GM23338 (cell line): ENCODE measurements at regions not wholly inside any gene's neighbourhood (a gene's known extent, or its start where the extent isn't known, plus 50 kb on each side); places are given as distances from the start of the nearest gene placed in this dataset.

ENCODE experiments used
- ATAC-seq: fragments of 200-7000 bp; cut with Tn5 transposase; 3 replicates; pipeline ENCODE4 v1.9.1; 2020
- DNase-seq: peaks from one replicate; pipeline ENCODE4 v3.0.0-alpha.2; 2015; ENCODE audit warnings: low spot score
- H2AFZ ChIP-seq: fragments of 200-600 bp; sonication (generic); 2 replicates; pipeline ENCODE4 v1.8.0; 2016; ENCODE audit warnings: antibody characterized with exemption, mild to moderate bottlenecking, moderate library complexity
- H3F3A ChIP-seq: fragments of 200-600 bp; sonication (generic); replicated peaks from 2 replicates; pipeline ENCODE4 v1.8.0; 2017; ENCODE audit warnings: antibody characterized with exemption, mixed run types, low read depth
- H3K27ac ChIP-seq: fragments of 200-600 bp; sonication (generic); 2 replicates; pipeline ENCODE4 v1.6.1; 2016; ENCODE audit warnings: low read depth
- H3K27me3 ChIP-seq: fragments of 200-600 bp; sonication (generic); 2 replicates; pipeline ENCODE4 v1.8.0; 2016; ENCODE audit warnings: mild to moderate bottlenecking, mixed run types, moderate library complexity; ENCODE audit not compliant: insufficient read depth
- H3K36me3 ChIP-seq: fragments of 200-600 bp; sonication (generic); 2 replicates; pipeline ENCODE4 v1.8.0; 2016; ENCODE audit warnings: mild to moderate bottlenecking; ENCODE audit not compliant: insufficient read depth
- H3K4me1 ChIP-seq: fragments of 200-600 bp; sonication (generic); 2 replicates; pipeline ENCODE4 v1.8.0; 2016; ENCODE audit warnings: mild to moderate bottlenecking, moderate library complexity; ENCODE audit not compliant: insufficient read depth
- H3K4me2 ChIP-seq: fragments of 200-600 bp; sonication (generic); 2 replicates; pipeline ENCODE4 v1.7.1; 2017; ENCODE audit warnings: mixed run types
- H3K4me3 ChIP-seq: fragments of 200-600 bp; sonication (generic); 2 replicates; pipeline ENCODE4 v1.6.1; 2016; ENCODE audit warnings: mixed run types
- H3K79me2 ChIP-seq: fragments of 200-600 bp; sonication (generic); replicated peaks from 2 replicates; pipeline ENCODE4 v1.8.0; 2017; ENCODE audit warnings: mild to moderate bottlenecking; ENCODE audit not compliant: insufficient read depth
- H3K9me2 ChIP-seq: fragments of 200-600 bp; sonication (generic); 2 replicates; pipeline ENCODE4 v1.8.0; 2017; ENCODE audit not compliant: insufficient read depth
- H4K20me1 ChIP-seq: fragments of 200-600 bp; sonication (generic); replicated peaks from 2 replicates; pipeline ENCODE4 v1.8.0; 2017; ENCODE audit warnings: mild to moderate bottlenecking; ENCODE audit not compliant: insufficient read depth
- H3K27ac Mint-ChIP-seq: 2 replicates; pipeline ENCODE4 v1.8.0; 2020; ENCODE audit warnings: inconsistent platforms, mild to moderate bottlenecking, moderate library complexity, mixed read lengths
- H3K27me3 Mint-ChIP-seq: 3 replicates; pipeline ENCODE4 v1.8.0; 2022; ENCODE audit warnings: low read depth, mild to moderate bottlenecking, moderate library complexity, mixed read lengths, inconsistent platforms; ENCODE audit not compliant: insufficient read depth, poor library complexity
- H3K36me3 Mint-ChIP-seq: 3 replicates; pipeline ENCODE4 v1.8.0; 2021; ENCODE audit warnings: low read depth, mild to moderate bottlenecking, inconsistent platforms, moderate library complexity, mixed read lengths
- H3K4me1 Mint-ChIP-seq: 3 replicates; pipeline ENCODE4 v1.8.0; 2020; ENCODE audit warnings: mild to moderate bottlenecking, inconsistent platforms, mixed read lengths
- H3K4me3 Mint-ChIP-seq: 3 replicates; pipeline ENCODE4 v1.8.0; 2021; ENCODE audit warnings: moderate library complexity, mild to moderate bottlenecking, inconsistent platforms, mixed read lengths
- H3K9me3 Mint-ChIP-seq: 3 replicates; pipeline ENCODE4 v1.8.0; 2020; ENCODE audit warnings: moderate library complexity, mild to moderate bottlenecking, inconsistent platforms, mixed read lengths
- CREB1 ChIP-seq: fragments of 250-450 bp; sonication (Bioruptor Pico); IDR thresholded peaks from 2 replicates; pipeline ENCODE4 v1.5.0; 2020; ENCODE audit warnings: low read depth, mild to moderate bottlenecking, moderate library complexity
- EZH2 ChIP-seq: fragments of 200-600 bp; sonication (generic); IDR thresholded peaks from one replicate; pipeline ENCODE4 v1.8.0; 2017; ENCODE audit warnings: antibody characterized with exemption, mild to moderate bottlenecking, low read depth; ENCODE audit not compliant: unreplicated experiment
- EZH2phosphoT487 ChIP-seq: fragments of 200-600 bp; sonication (generic); IDR thresholded peaks from one replicate; pipeline ENCODE4 v1.8.1; 2018; ENCODE audit warnings: antibody characterized with exemption; ENCODE audit not compliant: unreplicated experiment
- JUNB ChIP-seq: IDR thresholded peaks from one replicate; pipeline ENCODE4 v1.6.1; 2016; ENCODE audit warnings: antibody characterized with exemption; ENCODE audit not compliant: unreplicated experiment
- NANOG ChIP-seq: IDR thresholded peaks from 2 replicates; pipeline ENCODE4 v1.6.1; 2016; ENCODE audit warnings: antibody characterized with exemption, borderline replicate concordance
- POLR2AphosphoS5 ChIP-seq: IDR thresholded peaks from 2 replicates; pipeline ENCODE4 v1.6.1; 2016; ENCODE audit warnings: antibody characterized with exemption, low read depth
- STAT1 ChIP-seq: IDR thresholded peaks from one replicate; pipeline ENCODE4 v1.6.1; 2016; ENCODE audit warnings: antibody characterized with exemption; ENCODE audit not compliant: unreplicated experiment
- ZNF114 ChIP-seq: fragments of 250-450 bp; sonication (Bioruptor Pico); IDR thresholded peaks from 2 replicates; pipeline ENCODE4 v1.5.0; 2020; ENCODE audit warnings: mild to moderate bottlenecking, moderate library complexity
- ZNF331 ChIP-seq: fragments of 250-450 bp; sonication (Bioruptor Pico); IDR thresholded peaks from 2 replicates; pipeline ENCODE4 v1.5.0; 2020; ENCODE audit warnings: low read depth, mild to moderate bottlenecking, moderate library complexity
- TF ChIP-seq, protein P1 (sequence below): IDR thresholded peaks from one replicate; pipeline ENCODE4 v1.6.1; 2018; ENCODE audit warnings: antibody characterized with exemption; ENCODE audit not compliant: unreplicated experiment
- TF ChIP-seq, protein P2 (sequence below): fragments of 250-450 bp; sonication (Bioruptor Pico); IDR thresholded peaks from 2 replicates; pipeline ENCODE4 v1.5.0; 2020; ENCODE audit warnings: mild to moderate bottlenecking, moderate library complexity
- TF ChIP-seq, protein P3 (sequence below), 2 experiments: fragments of 200-600 bp in 1 of 2; sonication (generic) in 1 of 2; conservative IDR thresholded peaks; 2 replicates each; pipeline versions ENCODE4 v1.5.1 to v1.6.1; 2016 to 2017; ENCODE audit warnings: antibody characterized with exemption in 2 of 2, low read depth in 2 of 2, mild to moderate bottlenecking in 2 of 2, moderate library complexity in 1 of 2
- TF ChIP-seq, protein P4 (sequence below): IDR thresholded peaks from 2 replicates; pipeline ENCODE4 v1.6.1; 2016; ENCODE audit warnings: antibody characterized with exemption

GRCh38 chr5:97559827-97560598 lies 377.0 kb upstream of the RIOK2 start:
- no peak overlapping the region for H3K27ac ChIP-seq
- H3K79me2 ChIP-seq = no peaks in the 10 kb centered on the region
- no peak overlapping the region for H3K4me3 ChIP-seq
- no peaks in the 10 kb centered on the region for H3K27me3 ChIP-seq
- H3K4me1 Mint-ChIP-seq = no peaks in the 10 kb centered on the region
- H4K20me1 ChIP-seq = no peaks in the 10 kb centered on the region
- no peak for ATAC-seq
- no peak overlapping the region for H3K4me2 ChIP-seq
- DNase-seq = no peak
- peaks cover 6% of the 10 kb centered on the region; the same call in 2 of the 3 replicates for H3K9me3 Mint-ChIP-seq
- no peaks in the 10 kb centered on the region for H3F3A ChIP-seq
- H3K36me3 ChIP-seq = no peaks in the 10 kb centered on the region
- H2AFZ ChIP-seq = no peak overlapping the region
- no peak overlapping the region for H3K27ac Mint-ChIP-seq
- H3K27me3 Mint-ChIP-seq = peaks cover 2% of the 10 kb centered on the region
- H3K36me3 Mint-ChIP-seq = no peaks in the 10 kb centered on the region
- TF ChIP-seq POLR2AphosphoS5 (no peak), ZNF114 (no peak), ZNF331 (CRISPR knock-in tag) (no peak), STAT1 (no peak), EZH2phosphoT487 (no peak), NANOG (no peak), CREB1 (CRISPR knock-in tag) (no peak), JUNB (no peak), EZH2 (no peak)
- TF ChIP-seq, protein P1, sequence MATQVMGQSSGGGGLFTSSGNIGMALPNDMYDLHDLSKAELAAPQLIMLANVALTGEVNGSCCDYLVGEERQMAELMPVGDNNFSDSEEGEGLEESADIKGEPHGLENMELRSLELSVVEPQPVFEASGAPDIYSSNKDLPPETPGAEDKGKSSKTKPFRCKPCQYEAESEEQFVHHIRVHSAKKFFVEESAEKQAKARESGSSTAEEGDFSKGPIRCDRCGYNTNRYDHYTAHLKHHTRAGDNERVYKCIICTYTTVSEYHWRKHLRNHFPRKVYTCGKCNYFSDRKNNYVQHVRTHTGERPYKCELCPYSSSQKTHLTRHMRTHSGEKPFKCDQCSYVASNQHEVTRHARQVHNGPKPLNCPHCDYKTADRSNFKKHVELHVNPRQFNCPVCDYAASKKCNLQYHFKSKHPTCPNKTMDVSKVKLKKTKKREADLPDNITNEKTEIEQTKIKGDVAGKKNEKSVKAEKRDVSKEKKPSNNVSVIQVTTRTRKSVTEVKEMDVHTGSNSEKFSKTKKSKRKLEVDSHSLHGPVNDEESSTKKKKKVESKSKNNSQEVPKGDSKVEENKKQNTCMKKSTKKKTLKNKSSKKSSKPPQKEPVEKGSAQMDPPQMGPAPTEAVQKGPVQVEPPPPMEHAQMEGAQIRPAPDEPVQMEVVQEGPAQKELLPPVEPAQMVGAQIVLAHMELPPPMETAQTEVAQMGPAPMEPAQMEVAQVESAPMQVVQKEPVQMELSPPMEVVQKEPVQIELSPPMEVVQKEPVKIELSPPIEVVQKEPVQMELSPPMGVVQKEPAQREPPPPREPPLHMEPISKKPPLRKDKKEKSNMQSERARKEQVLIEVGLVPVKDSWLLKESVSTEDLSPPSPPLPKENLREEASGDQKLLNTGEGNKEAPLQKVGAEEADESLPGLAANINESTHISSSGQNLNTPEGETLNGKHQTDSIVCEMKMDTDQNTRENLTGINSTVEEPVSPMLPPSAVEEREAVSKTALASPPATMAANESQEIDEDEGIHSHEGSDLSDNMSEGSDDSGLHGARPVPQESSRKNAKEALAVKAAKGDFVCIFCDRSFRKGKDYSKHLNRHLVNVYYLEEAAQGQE = no peak
- TF ChIP-seq, protein P2, sequence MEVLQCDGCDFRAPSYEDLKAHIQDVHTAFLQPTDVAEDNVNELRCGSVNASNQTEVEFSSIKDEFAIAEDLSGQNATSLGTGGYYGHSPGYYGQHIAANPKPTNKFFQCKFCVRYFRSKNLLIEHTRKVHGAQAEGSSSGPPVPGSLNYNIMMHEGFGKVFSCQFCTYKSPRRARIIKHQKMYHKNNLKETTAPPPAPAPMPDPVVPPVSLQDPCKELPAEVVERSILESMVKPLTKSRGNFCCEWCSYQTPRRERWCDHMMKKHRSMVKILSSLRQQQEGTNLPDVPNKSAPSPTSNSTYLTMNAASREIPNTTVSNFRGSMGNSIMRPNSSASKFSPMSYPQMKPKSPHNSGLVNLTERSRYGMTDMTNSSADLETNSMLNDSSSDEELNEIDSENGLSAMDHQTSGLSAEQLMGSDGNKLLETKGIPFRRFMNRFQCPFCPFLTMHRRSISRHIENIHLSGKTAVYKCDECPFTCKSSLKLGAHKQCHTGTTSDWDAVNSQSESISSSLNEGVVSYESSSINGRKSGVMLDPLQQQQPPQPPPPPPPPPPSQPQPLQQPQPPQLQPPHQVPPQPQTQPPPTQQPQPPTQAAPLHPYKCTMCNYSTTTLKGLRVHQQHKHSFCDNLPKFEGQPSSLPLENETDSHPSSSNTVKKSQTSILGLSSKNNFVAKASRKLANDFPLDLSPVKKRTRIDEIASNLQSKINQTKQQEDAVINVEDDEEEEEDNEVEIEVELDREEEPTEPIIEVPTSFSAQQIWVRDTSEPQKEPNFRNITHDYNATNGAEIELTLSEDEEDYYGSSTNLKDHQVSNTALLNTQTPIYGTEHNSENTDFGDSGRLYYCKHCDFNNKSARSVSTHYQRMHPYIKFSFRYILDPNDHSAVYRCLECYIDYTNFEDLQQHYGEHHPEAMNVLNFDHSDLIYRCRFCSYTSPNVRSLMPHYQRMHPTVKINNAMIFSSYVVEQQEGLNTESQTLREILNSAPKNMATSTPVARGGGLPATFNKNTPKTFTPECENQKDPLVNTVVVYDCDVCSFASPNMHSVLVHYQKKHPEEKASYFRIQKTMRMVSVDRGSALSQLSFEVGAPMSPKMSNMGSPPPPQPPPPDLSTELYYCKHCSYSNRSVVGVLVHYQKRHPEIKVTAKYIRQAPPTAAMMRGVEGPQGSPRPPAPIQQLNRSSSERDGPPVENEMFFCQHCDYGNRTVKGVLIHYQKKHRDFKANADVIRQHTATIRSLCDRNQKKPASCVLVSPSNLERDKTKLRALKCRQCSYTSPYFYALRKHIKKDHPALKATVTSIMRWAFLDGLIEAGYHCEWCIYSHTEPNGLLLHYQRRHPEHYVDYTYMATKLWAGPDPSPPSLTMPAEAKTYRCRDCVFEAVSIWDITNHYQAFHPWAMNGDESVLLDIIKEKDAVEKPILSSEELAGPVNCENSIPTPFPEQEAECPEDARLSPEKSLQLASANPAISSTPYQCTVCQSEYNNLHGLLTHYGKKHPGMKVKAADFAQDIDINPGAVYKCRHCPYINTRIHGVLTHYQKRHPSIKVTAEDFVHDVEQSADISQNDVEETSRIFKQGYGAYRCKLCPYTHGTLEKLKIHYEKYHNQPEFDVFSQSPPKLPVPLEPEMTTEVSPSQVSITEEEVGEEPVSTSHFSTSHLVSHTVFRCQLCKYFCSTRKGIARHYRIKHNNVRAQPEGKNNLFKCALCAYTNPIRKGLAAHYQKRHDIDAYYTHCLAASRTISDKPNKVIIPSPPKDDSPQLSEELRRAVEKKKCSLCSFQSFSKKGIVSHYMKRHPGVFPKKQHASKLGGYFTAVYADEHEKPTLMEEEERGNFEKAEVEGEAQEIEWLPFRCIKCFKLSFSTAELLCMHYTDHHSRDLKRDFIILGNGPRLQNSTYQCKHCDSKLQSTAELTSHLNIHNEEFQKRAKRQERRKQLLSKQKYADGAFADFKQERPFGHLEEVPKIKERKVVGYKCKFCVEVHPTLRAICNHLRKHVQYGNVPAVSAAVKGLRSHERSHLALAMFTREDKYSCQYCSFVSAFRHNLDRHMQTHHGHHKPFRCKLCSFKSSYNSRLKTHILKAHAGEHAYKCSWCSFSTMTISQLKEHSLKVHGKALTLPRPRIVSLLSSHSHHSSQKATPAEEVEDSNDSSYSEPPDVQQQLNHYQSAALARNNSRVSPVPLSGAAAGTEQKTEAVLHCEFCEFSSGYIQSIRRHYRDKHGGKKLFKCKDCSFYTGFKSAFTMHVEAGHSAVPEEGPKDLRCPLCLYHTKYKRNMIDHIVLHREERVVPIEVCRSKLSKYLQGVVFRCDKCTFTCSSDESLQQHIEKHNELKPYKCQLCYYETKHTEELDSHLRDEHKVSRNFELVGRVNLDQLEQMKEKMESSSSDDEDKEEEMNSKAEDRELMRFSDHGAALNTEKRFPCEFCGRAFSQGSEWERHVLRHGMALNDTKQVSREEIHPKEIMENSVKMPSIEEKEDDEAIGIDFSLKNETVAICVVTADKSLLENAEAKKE (CRISPR knock-in tag) = no peak
- TF ChIP-seq, protein P3, sequence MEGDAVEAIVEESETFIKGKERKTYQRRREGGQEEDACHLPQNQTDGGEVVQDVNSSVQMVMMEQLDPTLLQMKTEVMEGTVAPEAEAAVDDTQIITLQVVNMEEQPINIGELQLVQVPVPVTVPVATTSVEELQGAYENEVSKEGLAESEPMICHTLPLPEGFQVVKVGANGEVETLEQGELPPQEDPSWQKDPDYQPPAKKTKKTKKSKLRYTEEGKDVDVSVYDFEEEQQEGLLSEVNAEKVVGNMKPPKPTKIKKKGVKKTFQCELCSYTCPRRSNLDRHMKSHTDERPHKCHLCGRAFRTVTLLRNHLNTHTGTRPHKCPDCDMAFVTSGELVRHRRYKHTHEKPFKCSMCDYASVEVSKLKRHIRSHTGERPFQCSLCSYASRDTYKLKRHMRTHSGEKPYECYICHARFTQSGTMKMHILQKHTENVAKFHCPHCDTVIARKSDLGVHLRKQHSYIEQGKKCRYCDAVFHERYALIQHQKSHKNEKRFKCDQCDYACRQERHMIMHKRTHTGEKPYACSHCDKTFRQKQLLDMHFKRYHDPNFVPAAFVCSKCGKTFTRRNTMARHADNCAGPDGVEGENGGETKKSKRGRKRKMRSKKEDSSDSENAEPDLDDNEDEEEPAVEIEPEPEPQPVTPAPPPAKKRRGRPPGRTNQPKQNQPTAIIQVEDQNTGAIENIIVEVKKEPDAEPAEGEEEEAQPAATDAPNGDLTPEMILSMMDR (conservative IDR thresholded peaks at IDR 0.05; ENCODE audit: low read depth in 2 of 2) = no peak
- TF ChIP-seq, protein P4, sequence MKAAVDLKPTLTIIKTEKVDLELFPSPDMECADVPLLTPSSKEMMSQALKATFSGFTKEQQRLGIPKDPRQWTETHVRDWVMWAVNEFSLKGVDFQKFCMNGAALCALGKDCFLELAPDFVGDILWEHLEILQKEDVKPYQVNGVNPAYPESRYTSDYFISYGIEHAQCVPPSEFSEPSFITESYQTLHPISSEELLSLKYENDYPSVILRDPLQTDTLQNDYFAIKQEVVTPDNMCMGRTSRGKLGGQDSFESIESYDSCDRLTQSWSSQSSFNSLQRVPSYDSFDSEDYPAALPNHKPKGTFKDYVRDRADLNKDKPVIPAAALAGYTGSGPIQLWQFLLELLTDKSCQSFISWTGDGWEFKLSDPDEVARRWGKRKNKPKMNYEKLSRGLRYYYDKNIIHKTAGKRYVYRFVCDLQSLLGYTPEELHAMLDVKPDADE = no peak
- H3K4me3 Mint-ChIP-seq = no peak overlapping the region
- H3K9me2 ChIP-seq = no peaks in the 10 kb centered on the region
- H3K4me1 ChIP-seq = no peaks in the 10 kb centered on the region
